Smooth muscle cell (in vitro differentiated cells): ENCODE measurements at regions not wholly inside any gene's neighbourhood (a gene's known extent, or its start where the extent isn't known, plus 50 kb on each side); places are given as distances from the start of the nearest gene placed in this dataset.

Source experiments
- DNase-seq: peaks from one replicate; lab custom pipeline; 2025; ENCODE audit not compliant: unreplicated experiment; lab: John Stamatoyannopoulos, UW
- H2AFZ ChIP-seq: fragments of 200-600 bp; sonication (generic); 2 replicates; pipeline ENCODE4 v1.6.0; 2016; ENCODE audit warnings: antibody characterized with exemption, low read depth, mild to moderate bottlenecking
- H3F3A ChIP-seq: fragments of 200-600 bp; sonication (generic); 2 replicates; pipeline ENCODE4 v1.6.0; 2017; ENCODE audit warnings: antibody characterized with exemption, low read depth
- H3K27ac ChIP-seq: fragments of 200-600 bp; sonication (generic); 2 replicates; pipeline ENCODE4 v1.5.1; 2016; ENCODE audit warnings: low read depth, mild to moderate bottlenecking
- H3K27me3 ChIP-seq: fragments of 200-600 bp; sonication (generic); 2 replicates; pipeline ENCODE4 v1.6.1; 2016; ENCODE audit warnings: low read depth, mild to moderate bottlenecking
- H3K36me3 ChIP-seq: fragments of 200-600 bp; sonication (generic); 2 replicates; pipeline ENCODE4 v1.5.1; 2016; ENCODE audit warnings: low read depth
- H3K4me1 ChIP-seq: fragments of 200-600 bp; sonication (generic); 2 replicates; pipeline ENCODE4 v1.5.1; 2016; ENCODE audit warnings: low read depth
- H3K4me2 ChIP-seq: fragments of 200-600 bp; sonication (generic); 2 replicates; pipeline ENCODE4 v1.6.0; 2016; ENCODE audit warnings: mild to moderate bottlenecking
- H3K4me3 ChIP-seq: fragments of 200-600 bp; sonication (generic); 2 replicates; pipeline ENCODE4 v1.5.1; 2016; ENCODE audit warnings: mild to moderate bottlenecking
- H3K79me2 ChIP-seq: fragments of 200-600 bp; sonication (generic); 2 replicates; pipeline ENCODE4 v1.6.0; 2016; ENCODE audit warnings: low read depth, mild to moderate bottlenecking
- H3K9ac ChIP-seq: fragments of 200-600 bp; sonication (generic); 2 replicates; pipeline ENCODE4 v1.6.0; 2016; ENCODE audit warnings: low read depth
- H3K9me3 ChIP-seq: fragments of 200-600 bp; sonication (generic); replicated peaks from 2 replicates; pipeline ENCODE4 v1.5.1; 2016; ENCODE audit warnings: low read depth
- H4K20me1 ChIP-seq: fragments of 200-600 bp; sonication (generic); 2 replicates; pipeline ENCODE4 v1.6.0; 2016; ENCODE audit warnings: low read depth
- WGBS: methylation state at CpG from one replicate; pipeline ENCODE4 v1.1.7; 2016; ENCODE audit warnings: low lambda C conversion rate; 5-methylcytosine and 5-hydroxymethylcytosine counted together
- TF ChIP-seq, protein P1 (sequence below): fragments of 200-600 bp; sonication (generic); IDR thresholded peaks from 2 replicates; pipeline ENCODE4 v1.5.1; 2017; ENCODE audit warnings: borderline replicate concordance, mild to moderate bottlenecking, antibody characterized with exemption; ENCODE audit not compliant: insufficient read depth, poor library complexity, severe bottlenecking

DNA sequence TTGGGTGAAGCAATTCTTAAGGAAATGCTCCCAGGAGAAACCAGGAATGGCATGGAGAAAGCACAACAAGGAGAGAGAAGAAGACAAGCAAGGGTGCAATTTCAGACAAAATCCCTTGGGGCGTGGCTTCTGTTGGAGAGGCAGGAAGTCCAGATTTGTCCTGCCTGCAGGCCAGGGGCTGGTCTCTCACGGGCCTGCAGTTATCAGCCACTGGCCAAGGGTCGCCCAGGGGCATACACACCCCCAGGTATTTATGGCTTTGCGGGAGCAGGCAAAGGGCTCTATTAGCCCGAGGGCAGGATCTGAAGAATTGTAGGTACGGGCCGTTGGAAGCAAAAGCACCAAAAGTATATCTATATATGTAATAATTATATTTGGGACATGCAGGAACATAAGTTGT is 87.7 kb downstream of the IYD start:
- Histone ChIP-seq H3K4me1 (no peaks in the 10 kb centered on the region), H3K36me3 (no peaks in the 10 kb centered on the region), H2AFZ (no peak overlapping the region), H3K27me3 (no peaks in the 10 kb centered on the region), H3K9ac (no peak overlapping the region), H4K20me1 (no peaks in the 10 kb centered on the region), H3F3A (no peaks in the 10 kb centered on the region), H3K4me2 (no peak overlapping the region), H3K4me3 (no peak overlapping the region), H3K9me3 (no peaks in the 10 kb centered on the region), H3K27ac (no peak overlapping the region), H3K79me2 (no peaks in the 10 kb centered on the region)
- TF ChIP-seq, protein P1, sequence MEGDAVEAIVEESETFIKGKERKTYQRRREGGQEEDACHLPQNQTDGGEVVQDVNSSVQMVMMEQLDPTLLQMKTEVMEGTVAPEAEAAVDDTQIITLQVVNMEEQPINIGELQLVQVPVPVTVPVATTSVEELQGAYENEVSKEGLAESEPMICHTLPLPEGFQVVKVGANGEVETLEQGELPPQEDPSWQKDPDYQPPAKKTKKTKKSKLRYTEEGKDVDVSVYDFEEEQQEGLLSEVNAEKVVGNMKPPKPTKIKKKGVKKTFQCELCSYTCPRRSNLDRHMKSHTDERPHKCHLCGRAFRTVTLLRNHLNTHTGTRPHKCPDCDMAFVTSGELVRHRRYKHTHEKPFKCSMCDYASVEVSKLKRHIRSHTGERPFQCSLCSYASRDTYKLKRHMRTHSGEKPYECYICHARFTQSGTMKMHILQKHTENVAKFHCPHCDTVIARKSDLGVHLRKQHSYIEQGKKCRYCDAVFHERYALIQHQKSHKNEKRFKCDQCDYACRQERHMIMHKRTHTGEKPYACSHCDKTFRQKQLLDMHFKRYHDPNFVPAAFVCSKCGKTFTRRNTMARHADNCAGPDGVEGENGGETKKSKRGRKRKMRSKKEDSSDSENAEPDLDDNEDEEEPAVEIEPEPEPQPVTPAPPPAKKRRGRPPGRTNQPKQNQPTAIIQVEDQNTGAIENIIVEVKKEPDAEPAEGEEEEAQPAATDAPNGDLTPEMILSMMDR = no peak
- 67% methylated on average over 7 of the region's 7 CpGs for WGBS
- no peak for DNase-seq

DNA sequence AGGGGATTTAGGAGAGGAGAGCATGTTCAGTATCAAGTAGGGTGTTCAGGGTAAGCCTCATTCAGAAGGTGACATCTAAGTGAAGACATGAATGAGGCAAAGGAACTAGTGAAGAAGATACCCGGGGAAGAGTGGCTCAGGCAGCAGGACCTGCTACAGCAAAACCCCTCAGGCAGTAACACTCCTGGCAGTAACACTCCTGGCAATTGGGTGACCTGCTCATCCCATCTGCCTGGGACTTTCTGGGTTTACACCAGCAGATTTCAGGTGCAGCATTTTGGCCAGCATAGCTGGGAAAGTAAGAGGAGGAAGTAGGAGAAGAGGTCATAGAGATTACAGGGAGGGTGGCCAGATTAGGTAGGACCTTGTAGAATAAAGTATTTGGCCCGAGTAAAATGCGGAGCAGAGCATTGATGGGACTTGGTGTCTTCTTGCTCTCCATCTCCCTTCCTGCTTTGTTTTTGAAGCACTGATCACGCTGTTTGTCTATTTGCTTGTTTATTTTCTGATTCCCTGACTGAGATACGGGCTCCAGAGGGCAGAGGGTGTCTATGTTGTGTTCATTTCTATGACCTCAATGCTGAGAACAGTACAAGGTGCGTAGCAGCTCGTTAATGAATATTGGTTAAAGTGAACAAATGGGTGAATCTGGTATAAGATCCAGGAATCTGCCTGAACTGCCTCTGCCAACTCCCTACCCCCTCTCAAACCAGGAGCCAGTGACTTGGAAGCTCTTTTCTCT is 88.3 kb downstream of the IYD start:
- 95% methylated on average over 7 of the region's 7 CpGs for WGBS

DNA sequence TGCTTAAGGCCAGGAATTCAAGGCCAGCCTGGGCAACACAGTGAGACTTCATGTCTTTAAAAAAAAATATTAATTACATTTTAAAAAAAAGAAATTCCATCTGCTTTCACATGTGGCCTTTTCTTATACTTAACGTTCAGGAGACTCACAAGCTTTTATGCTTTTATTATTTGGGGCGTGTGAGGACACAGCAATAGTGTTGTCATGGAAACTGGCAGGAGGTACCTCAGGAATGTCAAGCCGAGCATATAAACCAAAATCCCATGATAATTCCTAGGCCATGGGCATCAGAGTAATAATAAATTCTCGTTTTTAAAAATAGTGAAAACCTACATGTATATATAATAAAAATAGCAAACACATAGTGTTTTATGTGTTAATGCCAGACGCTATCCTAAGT is 89.8 kb downstream of the IYD start:
- H3K4me2 ChIP-seq = no peak overlapping the region
- no peaks in the 10 kb centered on the region for H3K9me3 ChIP-seq
- no peak overlapping the region for H2AFZ ChIP-seq
- no peaks in the 10 kb centered on the region for H3K4me1 ChIP-seq
- H3K36me3 ChIP-seq = no peaks in the 10 kb centered on the region
- H3K4me3 ChIP-seq = no peak overlapping the region
- no peak overlapping the region for H3K9ac ChIP-seq
- H3K27ac ChIP-seq = no peak overlapping the region
- no peak for DNase-seq
- H3F3A ChIP-seq = no peaks in the 10 kb centered on the region
- 85% methylated on average over 5 of the region's 5 CpGs for WGBS
- no peaks in the 10 kb centered on the region for H3K79me2 ChIP-seq
- TF ChIP-seq, protein P1 = no peak
- H4K20me1 ChIP-seq = no peaks in the 10 kb centered on the region
- no peaks in the 10 kb centered on the region for H3K27me3 ChIP-seq

More for the DNA sequence above, 88.3 kb downstream of the IYD start:
- no peak overlapping the region for H3K9ac ChIP-seq
- DNase-seq = no peak
- H3K36me3 ChIP-seq = no peaks in the 10 kb centered on the region
- H4K20me1 ChIP-seq = no peaks in the 10 kb centered on the region
- no peaks in the 10 kb centered on the region for H3K4me1 ChIP-seq
- H3K4me2 ChIP-seq = no peak overlapping the region
- TF ChIP-seq, protein P1 = no peak
- no peak overlapping the region for H2AFZ ChIP-seq
- H3K79me2 ChIP-seq = no peaks in the 10 kb centered on the region
- H3K27ac ChIP-seq = no peak overlapping the region
- no peak overlapping the region for H3K4me3 ChIP-seq
- H3F3A ChIP-seq = no peaks in the 10 kb centered on the region
- H3K9me3 ChIP-seq = no peaks in the 10 kb centered on the region
- H3K27me3 ChIP-seq = no peaks in the 10 kb centered on the region

DNA sequence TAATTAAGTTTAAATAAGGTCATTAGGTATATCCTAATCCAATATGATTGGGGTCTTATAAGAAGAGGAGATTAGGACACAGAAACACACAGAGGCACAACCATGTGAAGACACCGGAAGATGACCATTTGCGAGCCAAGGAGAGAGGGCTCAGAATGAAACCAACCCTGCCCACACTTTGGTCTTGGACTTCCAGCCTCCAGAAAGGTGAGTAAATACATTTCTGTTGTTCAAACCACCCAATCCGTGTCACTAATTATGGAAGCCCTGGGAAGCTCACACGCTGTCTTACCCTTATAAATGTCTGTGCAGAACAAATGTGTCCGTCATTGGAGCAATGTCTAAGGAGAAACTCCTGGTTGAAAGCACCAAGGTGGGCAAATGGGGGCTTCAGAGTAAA is 95.0 kb downstream of the IYD start:
- no peaks in the 10 kb centered on the region for H4K20me1 ChIP-seq
- 94% methylated on average over 5 of the region's 5 CpGs for WGBS

More for the DNA sequence above, 95.0 kb downstream of the IYD start:
- no peak overlapping the region for H2AFZ ChIP-seq
- TF ChIP-seq, protein P1 = no peak
- peaks cover 3% of the 10 kb centered on the region for H3K27me3 ChIP-seq
- H3K9me3 ChIP-seq = no peaks in the 10 kb centered on the region
- no peak for DNase-seq
- no peak overlapping the region for H3K9ac ChIP-seq
- H3K27ac ChIP-seq = no peak overlapping the region
- no peaks in the 10 kb centered on the region for H3K36me3 ChIP-seq
- no peak overlapping the region for H3K4me2 ChIP-seq
- no peak overlapping the region for H3K4me3 ChIP-seq
- no peaks in the 10 kb centered on the region for H3K4me1 ChIP-seq
- no peaks in the 10 kb centered on the region for H3F3A ChIP-seq
- H3K79me2 ChIP-seq = no peaks in the 10 kb centered on the region
